GM12874 (cell line): ENCODE measurements at regions not wholly inside any gene's neighbourhood (a gene's known extent, or its start where the extent isn't known, plus 50 kb on each side); places are given as distances from the start of the nearest gene placed in this dataset.

Experiments used
- CTCF ChIP-seq: IDR thresholded peaks from 2 replicates; pipeline ENCODE4 v1.5.1; 2011; ENCODE audit warnings: low read depth, mild to moderate bottlenecking, control low read depth, low read length, moderate library complexity; ENCODE audit not compliant: insufficient read depth

GRCh38 chr12:11980115-11980514 lies 90.6 kb upstream of the BCL2L14 start:
- no peak for TF ChIP-seq CTCF

GRCh38 chr12:11981121-11981733 lies 89.5 kb upstream of the BCL2L14 start:
- TF ChIP-seq CTCF: no peak

- no peak for TF ChIP-seq CTCF
These were observed 86.3 kb upstream of the BCL2L14 start for GRCh38 chr12:11984417-11984816.

GRCh38 chr12:11986165-11986564 lies 84.6 kb upstream of the BCL2L14 start:
- TF ChIP-seq CTCF: no peak

GRCh38 chr12:11987901-11988300 lies 82.8 kb upstream of the BCL2L14 start:
- no peak for TF ChIP-seq CTCF

GRCh38 chr12:11991604-11992003 lies 79.1 kb upstream of the BCL2L14 start:
- no peak for TF ChIP-seq CTCF

GRCh38 chr12:11992515-11992914 lies 78.2 kb upstream of the BCL2L14 start:
- no peak for TF ChIP-seq CTCF

- TF ChIP-seq CTCF: no peak
These were observed 71.8 kb upstream of the BCL2L14 start for GRCh38 chr12:11998944-11999315.
